ENCODE measurements at regions not wholly inside any gene's neighbourhood (a gene's known extent, or its start where the extent isn't known, plus 50 kb on each side); places are given as distances from the start of the nearest gene placed in this dataset.

DNA sequence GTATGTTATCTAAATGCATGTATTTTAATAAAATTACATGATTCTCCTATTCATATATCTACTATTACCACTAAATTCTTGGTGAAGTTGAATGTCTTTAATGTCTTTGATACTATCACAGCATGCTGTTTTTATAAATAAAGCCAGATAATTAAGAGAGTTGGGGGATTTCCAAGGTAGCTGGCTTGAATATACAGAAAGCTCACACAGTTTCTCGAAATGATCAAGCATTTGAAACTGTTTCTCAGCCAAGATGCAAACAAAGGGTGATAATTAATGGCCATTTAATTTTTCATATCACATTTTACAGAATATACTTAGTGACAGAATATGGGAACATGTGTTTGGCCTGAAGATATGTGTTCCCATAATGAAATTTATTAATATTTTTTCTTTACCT is 145.6 kb upstream of the CDH12 start:
- Histone ChIP-seq H3K4me3 (ENCODE audit: low read depth, low read length) (no peak overlapping the region), H3K4me1 (no peaks in the 10 kb centered on the region), H3K36me3 (ENCODE audit: control insufficient read depth, insufficient read depth, low read length) (no peaks in the 10 kb centered on the region), H3K9me3 (no peaks in the 10 kb centered on the region), H3K27me3 (replicated peaks; ENCODE audit: control insufficient read depth, insufficient read depth, low read length) (no peaks in the 10 kb centered on the region)
- no peaks in the 10 kb centered on the region for H3K4me1 Mint-ChIP-seq (ENCODE audit: low read depth, unreplicated experiment)
- no peaks in the 10 kb centered on the region for H3K9me3 Mint-ChIP-seq (ENCODE audit: unreplicated experiment)
- H3K4me3 Mint-ChIP-seq (ENCODE audit: unreplicated experiment): no peak overlapping the region
- intact Hi-C loops (cut with micrococcal nuclease; ENCODE audit: unreplicated experiment): no loop called here
- no peak overlapping the region for H3K27ac Mint-ChIP-seq (ENCODE audit: unreplicated experiment)
- no TSS peak for BruUV-seq (replicated peaks)
- TF ChIP-seq, protein P1, sequence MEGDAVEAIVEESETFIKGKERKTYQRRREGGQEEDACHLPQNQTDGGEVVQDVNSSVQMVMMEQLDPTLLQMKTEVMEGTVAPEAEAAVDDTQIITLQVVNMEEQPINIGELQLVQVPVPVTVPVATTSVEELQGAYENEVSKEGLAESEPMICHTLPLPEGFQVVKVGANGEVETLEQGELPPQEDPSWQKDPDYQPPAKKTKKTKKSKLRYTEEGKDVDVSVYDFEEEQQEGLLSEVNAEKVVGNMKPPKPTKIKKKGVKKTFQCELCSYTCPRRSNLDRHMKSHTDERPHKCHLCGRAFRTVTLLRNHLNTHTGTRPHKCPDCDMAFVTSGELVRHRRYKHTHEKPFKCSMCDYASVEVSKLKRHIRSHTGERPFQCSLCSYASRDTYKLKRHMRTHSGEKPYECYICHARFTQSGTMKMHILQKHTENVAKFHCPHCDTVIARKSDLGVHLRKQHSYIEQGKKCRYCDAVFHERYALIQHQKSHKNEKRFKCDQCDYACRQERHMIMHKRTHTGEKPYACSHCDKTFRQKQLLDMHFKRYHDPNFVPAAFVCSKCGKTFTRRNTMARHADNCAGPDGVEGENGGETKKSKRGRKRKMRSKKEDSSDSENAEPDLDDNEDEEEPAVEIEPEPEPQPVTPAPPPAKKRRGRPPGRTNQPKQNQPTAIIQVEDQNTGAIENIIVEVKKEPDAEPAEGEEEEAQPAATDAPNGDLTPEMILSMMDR (IDR thresholded peaks at IDR 0.05; ENCODE audit: insufficient read depth in 1 of 2, low read depth in 1 of 2, low read length in 1 of 2, severe bottlenecking in 1 of 2, unreplicated experiment in 1 of 2): no peak
- DNase-seq: no peak
- H3K27me3 Mint-ChIP-seq (ENCODE audit: insufficient read depth, unreplicated experiment): peaks cover 3% of the 10 kb centered on the region
- no peaks in the 10 kb centered on the region for H3K36me3 Mint-ChIP-seq (ENCODE audit: insufficient read depth, unreplicated experiment)
- ChIA-PET POLR2A (no interaction called here), CTCF (no interaction called here)

DNA sequence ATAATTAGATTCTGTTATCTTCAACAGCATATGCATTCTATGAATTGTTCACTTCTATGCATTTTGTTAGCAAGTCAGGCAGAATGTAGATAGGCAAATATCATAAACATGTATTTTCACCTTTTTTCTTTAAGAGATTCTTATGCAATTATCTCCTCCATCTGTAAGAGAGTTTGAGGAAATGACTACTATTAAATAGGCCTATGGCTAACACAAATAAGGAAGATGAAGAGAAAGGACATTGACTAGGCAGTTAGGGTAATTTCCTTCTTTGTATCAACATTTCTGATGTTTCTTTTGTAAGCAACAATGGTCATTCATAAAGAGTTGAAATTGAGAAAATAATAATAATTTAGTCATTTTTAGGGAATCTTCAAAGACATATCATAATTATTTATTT is 145.2 kb upstream of the CDH12 start:
- no peaks in the 10 kb centered on the region for H3K36me3 Mint-ChIP-seq (ENCODE audit: insufficient read depth, unreplicated experiment)
- no peak overlapping the region for H3K4me3 Mint-ChIP-seq (ENCODE audit: unreplicated experiment)
- H3K36me3 ChIP-seq (ENCODE audit: control insufficient read depth, insufficient read depth, low read length): no peaks in the 10 kb centered on the region
- no peaks in the 10 kb centered on the region for H3K27me3 ChIP-seq (replicated peaks; ENCODE audit: control insufficient read depth, insufficient read depth, low read length)
- no peaks in the 10 kb centered on the region for H3K4me1 Mint-ChIP-seq (ENCODE audit: low read depth, unreplicated experiment)
- intact Hi-C loops (cut with micrococcal nuclease; ENCODE audit: unreplicated experiment): no loop called here
- BruUV-seq (replicated peaks): no TSS peak
- no peaks in the 10 kb centered on the region for H3K9me3 Mint-ChIP-seq (ENCODE audit: unreplicated experiment)
- no peaks in the 10 kb centered on the region for H3K9me3 ChIP-seq
- H3K27ac Mint-ChIP-seq (ENCODE audit: unreplicated experiment): no peak overlapping the region
- no peak for DNase-seq
- ChIA-PET POLR2A (no interaction called here), CTCF (no interaction called here)
- H3K27me3 Mint-ChIP-seq (ENCODE audit: insufficient read depth, unreplicated experiment): peaks cover 3% of the 10 kb centered on the region
- no peak overlapping the region for H3K4me3 ChIP-seq (ENCODE audit: low read depth, low read length)
- no peaks in the 10 kb centered on the region for H3K4me1 ChIP-seq
- TF ChIP-seq, protein P1 (IDR thresholded peaks at IDR 0.05; ENCODE audit: insufficient read depth in 1 of 2, low read depth in 1 of 2, low read length in 1 of 2, severe bottlenecking in 1 of 2, unreplicated experiment in 1 of 2): no peak

DNA sequence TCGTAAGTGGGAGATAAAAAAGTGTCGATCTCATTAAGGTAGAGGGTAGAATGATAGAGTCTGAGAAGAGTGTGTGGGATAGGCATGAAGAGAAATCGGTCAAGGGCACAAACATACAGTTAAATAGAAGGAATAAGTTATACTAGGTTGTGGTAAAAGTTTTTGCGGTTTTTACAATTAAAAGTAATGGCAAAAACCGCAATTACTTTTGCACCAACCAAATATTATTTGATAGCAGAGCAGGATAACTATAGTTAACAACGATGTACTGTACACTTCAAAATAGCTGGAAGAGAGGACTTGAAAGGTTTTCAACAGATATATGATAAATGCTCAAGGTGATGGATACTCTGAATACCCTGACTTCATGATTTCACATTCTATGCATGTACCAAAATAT is 135.8 kb upstream of the CDH12 start:
- no peaks in the 10 kb centered on the region for H3K9me3 ChIP-seq
- POLR2A ChIA-PET: no interaction called here
- Mint-ChIP-seq H3K9me3 (ENCODE audit: unreplicated experiment) (no peaks in the 10 kb centered on the region), H3K4me3 (ENCODE audit: unreplicated experiment) (no peak overlapping the region), H3K27me3 (ENCODE audit: insufficient read depth, unreplicated experiment) (peaks cover 3% of the 10 kb centered on the region), H3K27ac (ENCODE audit: unreplicated experiment) (no peak overlapping the region), H3K36me3 (ENCODE audit: insufficient read depth, unreplicated experiment) (no peaks in the 10 kb centered on the region), H3K4me1 (ENCODE audit: low read depth, unreplicated experiment) (no peaks in the 10 kb centered on the region)
- TF ChIP-seq, protein P1 (IDR thresholded peaks at IDR 0.05; ENCODE audit: insufficient read depth in 1 of 2, low read depth in 1 of 2, low read length in 1 of 2, severe bottlenecking in 1 of 2, unreplicated experiment in 1 of 2): no peak
- DNase-seq: no peak
- no peak overlapping the region for H3K4me3 ChIP-seq (ENCODE audit: low read depth, low read length)
- no peaks in the 10 kb centered on the region for H3K27me3 ChIP-seq (replicated peaks; ENCODE audit: control insufficient read depth, insufficient read depth, low read length)
- CTCF ChIA-PET: no interaction called here
- BruUV-seq (replicated peaks): no TSS peak
- no peaks in the 10 kb centered on the region for H3K4me1 ChIP-seq
- intact Hi-C loops (cut with micrococcal nuclease; ENCODE audit: unreplicated experiment): no loop called here
- H3K36me3 ChIP-seq (ENCODE audit: control insufficient read depth, insufficient read depth, low read length): no peaks in the 10 kb centered on the region

Data from Caco-2 (cell line).